Mesenchymal stem cell (in vitro differentiated cells and primary cell): ENCODE measurements at regions not wholly inside any gene's neighbourhood (a gene's known extent, or its start where the extent isn't known, plus 50 kb on each side); places are given as distances from the start of the nearest gene placed in this dataset.

Experiments
- DNase-seq: peaks from one replicate; pipeline ENCODE4 v3.0.0-alpha.2; 2013
- H2AFZ ChIP-seq: one replicate; pipeline ENCODE4 v1.6.1; 2013; ENCODE audit warnings: low read depth, mild to moderate bottlenecking, control low read depth, inconsistent platforms, low read length, moderate library complexity
- H2AK5ac ChIP-seq: 2 replicates; pipeline ENCODE4 v1.6.1; 2013; ENCODE audit warnings: low read length, moderate library complexity, mild to moderate bottlenecking, inconsistent platforms; ENCODE audit not compliant: severe bottlenecking
- H2BK120ac ChIP-seq: one replicate; pipeline ENCODE4 v1.6.1; 2013; ENCODE audit warnings: low read depth, mild to moderate bottlenecking, inconsistent platforms, low read length, moderate library complexity
- H2BK12ac ChIP-seq, 2 experiments: one replicate each; pipeline ENCODE4 v1.6.1; 2013; ENCODE audit warnings: inconsistent platforms in 2 of 2, low read length in 2 of 2, mild to moderate bottlenecking in 2 of 2, moderate library complexity in 2 of 2, control low read depth in 1 of 2
- H2BK15ac ChIP-seq: one replicate; pipeline ENCODE4 v1.6.1; 2013; ENCODE audit warnings: mild to moderate bottlenecking, low read depth, inconsistent platforms; ENCODE audit not compliant: poor library complexity, severe bottlenecking
- H2BK5ac ChIP-seq: 2 replicates; pipeline ENCODE4 v1.6.1; 2013; ENCODE audit warnings: low read depth, mild to moderate bottlenecking, low read length, control low read depth, inconsistent platforms; ENCODE audit not compliant: poor library complexity, severe bottlenecking
- H3K14ac ChIP-seq, 2 experiments: one replicate each; pipeline ENCODE4 v1.6.1; 2013; ENCODE audit warnings: inconsistent platforms in 2 of 2, low read length in 2 of 2, control low read depth in 1 of 2, mild to moderate bottlenecking in 1 of 2, moderate library complexity in 1 of 2
- H3K18ac ChIP-seq, 2 experiments: one replicate each; pipeline ENCODE4 v1.6.1; 2013; ENCODE audit warnings: inconsistent platforms in 2 of 2, low read length in 2 of 2, control low read depth in 1 of 2, low read depth in 1 of 2, mild to moderate bottlenecking in 1 of 2
- H3K23ac ChIP-seq, 2 experiments: one replicate each; pipeline ENCODE4 v1.6.1; 2013; ENCODE audit warnings: inconsistent platforms in 2 of 2, low read length in 2 of 2, mild to moderate bottlenecking in 2 of 2, moderate library complexity in 2 of 2, control low read depth in 1 of 2
- H3K27ac ChIP-seq: 2 replicates; pipeline ENCODE4 v1.5.1; 2013; ENCODE audit warnings: mild to moderate bottlenecking, moderate library complexity, low read length, control low read depth, inconsistent platforms; ENCODE audit not compliant: poor library complexity, severe bottlenecking
- H3K27me3 ChIP-seq, 2 experiments: 2 replicates each; pipeline versions ENCODE4 v1.6.1 to v1.7.0; 2013; ENCODE audit warnings: low read length in 2 of 2, mild to moderate bottlenecking in 2 of 2, moderate library complexity in 2 of 2, control low read depth in 1 of 2, inconsistent platforms in 1 of 2; ENCODE audit not compliant: control insufficient read depth in 1 of 2, insufficient read depth in 1 of 2
- H3K36me3 ChIP-seq, 2 experiments: 2 replicates each; pipeline versions ENCODE4 v1.6.1 to v1.7.0; 2013; ENCODE audit warnings: low read length in 2 of 2, control low read depth in 1 of 2, inconsistent platforms in 1 of 2, low read depth in 1 of 2, mild to moderate bottlenecking in 1 of 2; ENCODE audit not compliant: insufficient read depth in 2 of 2, control insufficient read depth in 1 of 2
- H3K4ac ChIP-seq, 2 experiments: one replicate each; pipeline ENCODE4 v1.6.1; 2013; ENCODE audit warnings: inconsistent platforms in 2 of 2, low read length in 2 of 2, mild to moderate bottlenecking in 2 of 2, moderate library complexity in 2 of 2, control low read depth in 1 of 2, low read depth in 1 of 2
- H3K4me1 ChIP-seq: 2 replicates; pipeline ENCODE4 v1.6.1; 2013; ENCODE audit warnings: low read depth, low read length, control low read depth; ENCODE audit not compliant: control insufficient read depth, insufficient read depth
- H3K4me2 ChIP-seq: 2 replicates; pipeline ENCODE4 v1.6.1; 2013; ENCODE audit warnings: low read length, mild to moderate bottlenecking, inconsistent platforms; ENCODE audit not compliant: poor library complexity, severe bottlenecking
- H3K4me3 ChIP-seq, 2 experiments: 2 replicates each; pipeline versions ENCODE4 v1.5.1 to v1.7.0; 2013; ENCODE audit warnings: low read length in 2 of 2, mild to moderate bottlenecking in 2 of 2, control low read depth in 1 of 2, low read depth in 1 of 2; ENCODE audit not compliant: insufficient read depth in 1 of 2
- H3K79me1 ChIP-seq: replicated peaks from 2 replicates; pipeline ENCODE4 v1.6.1; 2013; ENCODE audit warnings: mild to moderate bottlenecking, control low read depth, low read length, inconsistent platforms; ENCODE audit not compliant: poor library complexity, severe bottlenecking
- H3K9ac ChIP-seq: 2 replicates; pipeline ENCODE4 v1.7.0; 2013; ENCODE audit warnings: mild to moderate bottlenecking, low read length, moderate library complexity
- H3K9me3 ChIP-seq: 2 replicates; pipeline ENCODE4 v1.7.0; 2013; ENCODE audit warnings: mild to moderate bottlenecking, low read length; ENCODE audit not compliant: control insufficient read depth
- H4K8ac ChIP-seq: one replicate; pipeline ENCODE4 v1.6.1; 2013; ENCODE audit warnings: inconsistent platforms, mild to moderate bottlenecking, low read length, moderate library complexity
- H4K91ac ChIP-seq: one replicate; pipeline ENCODE4 v1.6.1; 2013; ENCODE audit warnings: mild to moderate bottlenecking, low read length, inconsistent platforms
- WGBS: methylation state at CpG from one replicate; pipeline ENCODE4 v1.1.7; 2013; ENCODE audit warnings: mixed read lengths; 5-methylcytosine and 5-hydroxymethylcytosine counted together

DNA sequence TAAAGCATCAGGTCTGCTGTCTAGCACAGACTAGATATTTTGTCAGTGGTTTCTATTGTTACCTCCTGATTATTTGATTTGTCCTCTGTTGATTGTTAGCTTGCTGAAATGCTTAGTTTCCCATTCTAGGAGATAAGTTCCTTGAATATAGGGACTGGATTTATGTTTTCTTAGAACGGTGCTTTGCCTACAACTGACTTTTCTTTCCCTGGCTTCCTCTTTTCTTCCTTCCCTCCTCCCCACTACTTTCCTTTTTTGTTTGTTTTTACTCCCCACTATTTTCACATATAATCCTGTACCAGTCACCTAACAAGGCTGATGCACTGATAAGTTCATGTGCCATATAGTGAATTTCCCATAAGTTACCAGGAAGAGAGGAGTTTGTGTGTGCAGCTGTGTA, 58.5 kb upstream of the METAP2 start:
- H4K8ac ChIP-seq = no peak overlapping the region
- H4K91ac ChIP-seq = no peak overlapping the region
- no peaks in the 10 kb centered on the region for H3K27me3 ChIP-seq
- H3K4me2 ChIP-seq = no peak overlapping the region
- no peak overlapping the region for H3K27ac ChIP-seq
- no peak overlapping the region for H3K14ac ChIP-seq
- H2BK12ac ChIP-seq = no peak overlapping the region
- H3K36me3 ChIP-seq = no peaks in the 10 kb centered on the region
- H3K18ac ChIP-seq = no peak overlapping the region
- no peak overlapping the region for H3K4ac ChIP-seq
- H3K4me3 ChIP-seq = no peak overlapping the region
- H3K79me1 ChIP-seq = no peaks in the 10 kb centered on the region
- no peaks in the 10 kb centered on the region for H3K9me3 ChIP-seq
- no peaks in the 10 kb centered on the region for H3K4me1 ChIP-seq
- H2BK120ac ChIP-seq = no peak overlapping the region
- no peak for DNase-seq
- no peak overlapping the region for H3K23ac ChIP-seq
- no peak overlapping the region for H2AFZ ChIP-seq
- H2BK15ac ChIP-seq = no peak overlapping the region
- H2BK5ac ChIP-seq = no peak overlapping the region
- no peak overlapping the region for H3K9ac ChIP-seq
- no peak overlapping the region for H2AK5ac ChIP-seq
- WGBS = 89% methylated on average over 1 of the region's 1 CpG

GRCh38 chr12:95416111-95416636, 57.8 kb upstream of the METAP2 start:
- Histone ChIP-seq H2AK5ac (no peak overlapping the region), H4K8ac (no peak overlapping the region), H2AFZ (no peak overlapping the region), H4K91ac (no peak overlapping the region), H3K23ac (no peak overlapping the region), H3K4ac (no peak overlapping the region), H2BK5ac (no peak overlapping the region), H2BK12ac (no peak overlapping the region), H2BK15ac (no peak overlapping the region), H3K27ac (no peak overlapping the region), H3K18ac (no peak overlapping the region), H3K4me2 (no peak overlapping the region), H3K79me1 (no peaks in the 10 kb centered on the region), H3K9me3 (no peaks in the 10 kb centered on the region), H3K4me3 (no peak overlapping the region), H3K27me3 (no peaks in the 10 kb centered on the region), H3K36me3 (no peaks in the 10 kb centered on the region), H3K14ac (no peak overlapping the region), H2BK120ac (no peak overlapping the region), H3K9ac (no peak overlapping the region), H3K4me1 (no peaks in the 10 kb centered on the region)
- WGBS = 88% methylated on average over 5 of the region's 5 CpGs
- DNase-seq = no peak

- Histone ChIP-seq H3K27ac (no peak overlapping the region), H2AFZ (no peak overlapping the region), H3K14ac (no peak overlapping the region), H2BK12ac (no peak overlapping the region), H3K9ac (peak overlapping the region; percentile 13), H3K4ac (no peak overlapping the region), H3K27me3 (no peaks in the 10 kb centered on the region), H3K36me3 (no peaks in the 10 kb centered on the region), H4K91ac (no peak overlapping the region), H3K4me3 (no peak overlapping the region), H2BK15ac (no peak overlapping the region), H4K8ac (no peak overlapping the region), H2BK5ac (no peak overlapping the region), H3K4me2 (no peak overlapping the region), H3K18ac (no peak overlapping the region), H3K79me1 (no peaks in the 10 kb centered on the region), H2BK120ac (no peak overlapping the region), H3K4me1 (no peaks in the 10 kb centered on the region), H3K9me3 (no peaks in the 10 kb centered on the region), H3K23ac (no peak overlapping the region), H2AK5ac (no peak overlapping the region)
- no peak for DNase-seq
- WGBS = 88% methylated on average over 2 of the region's 2 CpGs
Observed at GRCh38 chr12:95417372-95417771, 56.6 kb upstream of the METAP2 start.

- Histone ChIP-seq H3K4ac (no peak overlapping the region), H3K14ac (no peak overlapping the region), H3K4me2 (no peak overlapping the region), H3K27me3 (no peaks in the 10 kb centered on the region), H2BK12ac (no peak overlapping the region), H2AFZ (no peak overlapping the region), H3K4me3 (no peak overlapping the region), H2BK15ac (no peak overlapping the region), H3K4me1 (no peaks in the 10 kb centered on the region), H3K36me3 (no peaks in the 10 kb centered on the region), H3K27ac (no peak overlapping the region), H3K9me3 (no peaks in the 10 kb centered on the region), H4K91ac (no peak overlapping the region), H3K9ac (peak overlapping the region; percentile 34), H4K8ac (no peak overlapping the region), H3K23ac (no peak overlapping the region), H2AK5ac (no peak overlapping the region), H3K18ac (no peak overlapping the region), H2BK120ac (no peak overlapping the region), H2BK5ac (no peak overlapping the region), H3K79me1 (no peaks in the 10 kb centered on the region)
- no CpG with 5 or more reads among the region's 2 CpGs for WGBS
- DNase-seq = no peak
Observed at GRCh38 chr12:95418142-95418541, 55.8 kb upstream of the METAP2 start.
